ENCODE measurements at regions not wholly inside any gene's neighbourhood (a gene's known extent, or its start where the extent isn't known, plus 50 kb on each side); places are given as distances from the start of the nearest gene placed in this dataset.
"Not testable (repeated sequence)": the region's sequence is repeated elsewhere in the genome, so short reads cannot be mapped to it uniquely, and the experiment has no call there.

- ATAC-seq, H3K4me1 Mint-ChIP-seq, H3K4me3 Mint-ChIP-seq, H3K27me3 Mint-ChIP-seq, H3K27ac Mint-ChIP-seq, H3K9me3 Mint-ChIP-seq, DNase-seq: not testable (repeated sequence)
These were observed 104.4 kb downstream of the OR4M2 start for GRCh38 chr15:22184678-22185077.

- H3K27ac Mint-ChIP-seq, H3K27me3 Mint-ChIP-seq, DNase-seq, H3K4me3 Mint-ChIP-seq, H3K4me1 Mint-ChIP-seq, H3K9me3 Mint-ChIP-seq: not testable (repeated sequence)
- ATAC-seq: peak; percentile 90
These were observed 106.7 kb downstream of the OR4M2 start for GRCh38 chr15:22186846-22187532.

- H3K27me3 Mint-ChIP-seq, H3K27ac Mint-ChIP-seq, DNase-seq, H3K4me1 Mint-ChIP-seq, H3K4me3 Mint-ChIP-seq, ATAC-seq, H3K9me3 Mint-ChIP-seq: not testable (repeated sequence)
These were observed 111.5 kb downstream of the OR4M2 start for GRCh38 chr15:22191818-22192217.

- H3K27ac Mint-ChIP-seq, H3K4me1 Mint-ChIP-seq, DNase-seq, H3K4me3 Mint-ChIP-seq, H3K9me3 Mint-ChIP-seq, H3K27me3 Mint-ChIP-seq: not testable (repeated sequence)
- peak; percentile 66 for ATAC-seq
These were observed 114.7 kb downstream of the OR4M2 start for GRCh38 chr15:22194739-22195617.

- not testable (repeated sequence) for H3K4me1 Mint-ChIP-seq, H3K4me3 Mint-ChIP-seq, H3K27me3 Mint-ChIP-seq, ATAC-seq, DNase-seq, H3K9me3 Mint-ChIP-seq, H3K27ac Mint-ChIP-seq
These were observed 116.1 kb downstream of the OR4M2 start for GRCh38 chr15:22196423-22196822.

GRCh38 chr15:22200417-22200816, 120.1 kb downstream of the OR4M2 start:
- DNase-seq, H3K27ac Mint-ChIP-seq, H3K4me1 Mint-ChIP-seq, ATAC-seq, H3K9me3 Mint-ChIP-seq, H3K4me3 Mint-ChIP-seq, H3K27me3 Mint-ChIP-seq: not testable (repeated sequence)

GRCh38 chr15:22201993-22202659, 121.8 kb downstream of the OR4M2 start:
- DNase-seq, H3K9me3 Mint-ChIP-seq, H3K4me3 Mint-ChIP-seq, H3K27ac Mint-ChIP-seq, H3K4me1 Mint-ChIP-seq, H3K27me3 Mint-ChIP-seq: not testable (repeated sequence)
- ATAC-seq: peak; percentile 65

GRCh38 chr15:22203208-22203607, 122.9 kb downstream of the OR4M2 start:
- not testable (repeated sequence) for DNase-seq, H3K4me1 Mint-ChIP-seq, H3K27me3 Mint-ChIP-seq, H3K9me3 Mint-ChIP-seq, H3K4me3 Mint-ChIP-seq, H3K27ac Mint-ChIP-seq
- peak; percentile 74 for ATAC-seq

- not testable (repeated sequence) for H3K9me3 Mint-ChIP-seq, H3K27ac Mint-ChIP-seq, H3K4me1 Mint-ChIP-seq, H3K27me3 Mint-ChIP-seq, ATAC-seq, DNase-seq, H3K4me3 Mint-ChIP-seq
These were observed 128.8 kb downstream of the OR4M2 start for GRCh38 chr15:22209086-22209485.

- Mint-ChIP-seq H3K27me3 (peaks cover 28% of the 10 kb centered on the region), H3K4me1 (peaks cover 32% of the 10 kb centered on the region), H3K27ac (peak overlapping the region; percentile 3 to 99)
- H3K9me3 Mint-ChIP-seq, H3K4me3 Mint-ChIP-seq, DNase-seq, ATAC-seq: not testable (repeated sequence)
These were observed 142.3 kb downstream of the OR4M2 start for GRCh38 chr15:22222596-22222995.

GRCh38 chr15:22224241-22224671, 143.9 kb downstream of the OR4M2 start:
- H3K4me1 Mint-ChIP-seq: peaks cover 32% of the 10 kb centered on the region
- H3K27me3 Mint-ChIP-seq: peaks cover 28% of the 10 kb centered on the region
- H3K27ac Mint-ChIP-seq: peak overlapping the region in 1 of 2 donors; percentile 77
- H3K9me3 Mint-ChIP-seq: no peaks in the 10 kb centered on the region
- DNase-seq (no peak), ATAC-seq (no peak)
- H3K4me3 Mint-ChIP-seq: no peak overlapping the region

GRCh38 chr15:22224961-22225360, 144.6 kb downstream of the OR4M2 start:
- Mint-ChIP-seq H3K4me1 (peaks cover 32% of the 10 kb centered on the region), H3K27me3 (peaks cover 28% of the 10 kb centered on the region), H3K27ac (peak overlapping the region in 1 of 2 donors; percentile 74)
- not testable (repeated sequence) for DNase-seq, ATAC-seq, H3K9me3 Mint-ChIP-seq, H3K4me3 Mint-ChIP-seq

GRCh38 chr15:22226034-22226790, 145.9 kb downstream of the OR4M2 start:
- peak overlapping the region in 1 of 2 donors; percentile 7 for H3K27ac Mint-ChIP-seq
- peaks cover 28% of the 10 kb centered on the region for H3K27me3 Mint-ChIP-seq
- DNase-seq (no peak), ATAC-seq (no peak)
- H3K4me1 Mint-ChIP-seq: peaks cover 27% of the 10 kb centered on the region
- H3K4me3 Mint-ChIP-seq: no peak overlapping the region
- H3K9me3 Mint-ChIP-seq: no peaks in the 10 kb centered on the region

- no peaks in the 10 kb centered on the region for H3K9me3 Mint-ChIP-seq
- H3K27me3 Mint-ChIP-seq: peaks cover 33% of the 10 kb centered on the region
- peaks cover 13% of the 10 kb centered on the region for H3K4me1 Mint-ChIP-seq
- H3K4me3 Mint-ChIP-seq: no peak overlapping the region
- no peak for ATAC-seq
- peak overlapping the region in 1 of 2 donors; percentile 36 for H3K27ac Mint-ChIP-seq
- no peak for DNase-seq
These were observed 147.2 kb downstream of the OR4M2 start for GRCh38 chr15:22227411-22228100.

Measured in stimulated activated naive CD8-positive, alpha-beta T cell treated with anti-CD3 and anti-CD28 coated beads, Interleukin-15, amount 100 ng/mL, for 72 hours (primary cell).